ENCODE measurements at regions not wholly inside any gene's neighbourhood (a gene's known extent, or its start where the extent isn't known, plus 50 kb on each side); places are given as distances from the start of the nearest gene placed in this dataset.

- no peaks in the 10 kb centered on the region for H3K9me3 ChIP-seq
- no peaks in the 10 kb centered on the region for H3K36me3 ChIP-seq
- intact Hi-C loops (cut with DNase I; ENCODE audit: low total_unique reads) = no loop called here
- no peak for DNase-seq
- no peak for TF ChIP-seq CTCF (IDR thresholded peaks at IDR 0.05)
- no peaks in the 10 kb centered on the region for H3K27me3 ChIP-seq
- H3K4me3 ChIP-seq = no peak overlapping the region
- peaks cover 0 to 56% (median 19%) of the 10 kb centered on the region in 4 donors for H3K4me1 ChIP-seq
- H3K27ac ChIP-seq = peak overlapping the region in 1 of 2 donors; percentile 43
These were observed 59.0 kb upstream of the ARID2 start for GRCh38 chr12:45670346-45671065.

GRCh38 chr12:45671254-45671653 lies 58.3 kb upstream of the ARID2 start:
- TF ChIP-seq CTCF (IDR thresholded peaks at IDR 0.05) = no peak
- no peak overlapping the region for H3K4me3 ChIP-seq
- H3K36me3 ChIP-seq = no peaks in the 10 kb centered on the region
- intact Hi-C loops (cut with DNase I; ENCODE audit: low total_unique reads) = no loop called here
- H3K27me3 ChIP-seq = no peaks in the 10 kb centered on the region
- no peaks in the 10 kb centered on the region for H3K9me3 ChIP-seq
- H3K4me1 ChIP-seq = peaks cover 0 to 56% (median 19%) of the 10 kb centered on the region in 4 donors
- H3K27ac ChIP-seq = peak overlapping the region in 1 of 2 donors; percentile 43
- no peak for DNase-seq

GRCh38 chr12:45674181-45674977 lies 55.1 kb upstream of the ARID2 start:
- peak; percentile 54 to 78 for DNase-seq
- peak overlapping the region; percentile 55 to 59 for H3K27ac ChIP-seq
- TF ChIP-seq CTCF (IDR thresholded peaks at IDR 0.05) = no peak

GRCh38 chr12:45675534-45675933 lies 54.0 kb upstream of the ARID2 start:
- H3K36me3 ChIP-seq = no peaks in the 10 kb centered on the region
- peaks cover 0 to 40% (median 16%) of the 10 kb centered on the region in 4 donors for H3K4me1 ChIP-seq
- H3K27ac ChIP-seq = no peak overlapping the region
- intact Hi-C loops (cut with DNase I; ENCODE audit: low total_unique reads) = no loop called here
- no peak for TF ChIP-seq CTCF (IDR thresholded peaks at IDR 0.05)
- no peaks in the 10 kb centered on the region for H3K27me3 ChIP-seq
- no peak overlapping the region for H3K4me3 ChIP-seq
- no peaks in the 10 kb centered on the region for H3K9me3 ChIP-seq
- DNase-seq = no peak

More at GRCh38 chr12:45674181-45674977, 55.1 kb upstream of the ARID2 start:
- H3K27me3 ChIP-seq = no peaks in the 10 kb centered on the region
- H3K9me3 ChIP-seq = no peaks in the 10 kb centered on the region
- peaks cover 0 to 51% (median 16%) of the 10 kb centered on the region in 4 donors for H3K4me1 ChIP-seq
- no peaks in the 10 kb centered on the region for H3K36me3 ChIP-seq
- intact Hi-C loops (cut with DNase I; ENCODE audit: low total_unique reads) = no loop called here
- no peak overlapping the region for H3K4me3 ChIP-seq

Data from tibial artery (tissue), 4 donors.